K562 (cell line): ENCODE measurements at regions not wholly inside any gene's neighbourhood (a gene's known extent, or its start where the extent isn't known, plus 50 kb on each side); places are given as distances from the start of the nearest gene placed in this dataset.

Source experiments
- ATAC-seq: fragments of 200-7000 bp; cut with Tn5 transposase; 3 replicates; pipeline ENCODE4 v1.9.1; 2020; ENCODE audit warnings: moderate library complexity
- BruUV-seq: library from RNA; stranded (reverse); fragments of 400-500 nt; replicated peaks from 2 replicates; lab custom pipeline; 2021; lab: Mats Ljungman, UMichigan
- CTCF ChIA-PET: fragments of 300-600 bp; formaldehyde crosslinking; extraction: SDS; loops from one replicate; lab custom pipeline; 2021; ENCODE audit warnings: low intra/inter-chr PET ratio; lab: Yijun Ruan, JAX
- POLR2A ChIA-PET: fragments of 300-600, 350-650 bp; sonication (Branson Sonifier 250); formaldehyde crosslinking; extraction: SDS; loops from one replicate; lab custom pipeline; 2021; ENCODE audit warnings: antibody characterized with exemption, inconsistent platforms; lab: Yijun Ruan, JAX
- DNase-seq, 4 experiments: peaks; one replicate each; pipeline versions ENCODE4 v3.0.0 to v3.0.0-alpha.2; 2011 to 2018; ENCODE audit warnings: low spot score in 3 of 4, mixed read lengths in 3 of 4; ENCODE audit errors: extremely low read depth in 1 of 4
- FAIRE-seq: peaks from 2 replicates; lab custom pipeline; 2011; peaks lifted over from hg19 to GRCh38; lab: Jason Lieb, UNC
- H2AFZ ChIP-seq: 2 replicates; pipeline ENCODE4 v1.6.0; 2011; ENCODE audit warnings: low read depth, low read length, control low read depth, inconsistent platforms
- H3K27ac ChIP-seq: fragments of 200-600 bp; 3 replicates; pipeline ENCODE4 v1.8.0; 2011; ENCODE audit warnings: low read depth, mild to moderate bottlenecking, control low read depth, inconsistent platforms, low read length, moderate library complexity, mixed read lengths; ENCODE audit errors: extremely low read depth
- H3K27me3 ChIP-seq, 2 experiments: fragments of 300-600 bp in 1 of 2; 2 replicates in 1 of 2; 3 replicates in 1 of 2; pipeline versions ENCODE4 v1.6.0 to v1.8.0; 2011; ENCODE audit warnings: inconsistent platforms in 2 of 2, low read length in 2 of 2, mild to moderate bottlenecking in 1 of 2, mixed read lengths in 1 of 2, moderate library complexity in 1 of 2; ENCODE audit not compliant: control insufficient read depth in 2 of 2, insufficient read depth in 2 of 2
- H3K36me3 ChIP-seq: fragments of 300-600 bp; 3 replicates; pipeline ENCODE4 v1.8.0; 2011; ENCODE audit warnings: mild to moderate bottlenecking, low read length, inconsistent platforms; ENCODE audit not compliant: control insufficient read depth, insufficient read depth
- H3K4me1 ChIP-seq, 2 experiments: fragments of 200-600 bp in 1 of 2; replicated peaks in 1 of 2; 2 replicates in 1 of 2; 3 replicates in 1 of 2; pipeline versions ENCODE4 v1.5.1 to v1.8.0; 2011; ENCODE audit warnings: inconsistent platforms in 2 of 2, low read length in 2 of 2, mild to moderate bottlenecking in 1 of 2, mixed read lengths in 1 of 2, moderate library complexity in 1 of 2; ENCODE audit not compliant: control insufficient read depth in 2 of 2, insufficient read depth in 2 of 2
- H3K4me2 ChIP-seq: 2 replicates; pipeline ENCODE4 v1.6.1; 2011; ENCODE audit warnings: low read length, control low read depth, inconsistent platforms, mixed read lengths; ENCODE audit not compliant: insufficient read depth
- H3K4me3 ChIP-seq: fragments of 200-600 bp; sonication (generic), shearing (Covaris generic); 2 replicates; pipeline ENCODE4 v1.5.1; 2016; ENCODE audit warnings: control low read depth, inconsistent platforms
- H3K79me2 ChIP-seq: fragments of 200-600 bp; 3 replicates; pipeline ENCODE4 v1.8.0; 2011; ENCODE audit warnings: low read length, inconsistent platforms; ENCODE audit not compliant: control insufficient read depth, insufficient read depth
- H3K9ac ChIP-seq, 2 experiments: 2 replicates each; pipeline versions ENCODE4 v1.6.0 to v1.6.1; 2011; ENCODE audit warnings: low read depth in 2 of 2, low read length in 2 of 2, control low read depth in 1 of 2, inconsistent platforms in 1 of 2, mild to moderate bottlenecking in 1 of 2, mixed read lengths in 1 of 2; ENCODE audit not compliant: insufficient read depth in 1 of 2
- H3K9me1 ChIP-seq: one replicate; pipeline ENCODE4 v1.6.0; 2011; ENCODE audit warnings: inconsistent platforms, mild to moderate bottlenecking, low read length, moderate library complexity; ENCODE audit not compliant: control insufficient read depth, insufficient read depth
- H3K9me3 ChIP-seq: replicated peaks from 2 replicates; pipeline ENCODE4 v1.5.1; 2011; ENCODE audit warnings: low read depth, low read length, inconsistent platforms; ENCODE audit not compliant: control insufficient read depth, insufficient read depth
- H4K20me1 ChIP-seq: replicated peaks from 2 replicates; pipeline ENCODE4 v1.6.1; 2011; ENCODE audit warnings: low read length, inconsistent platforms, mixed read lengths; ENCODE audit not compliant: control insufficient read depth, insufficient read depth
- MAFG ChIP-seq: fragments of 450-650 bp; conservative IDR thresholded peaks from 2 replicates; pipeline ENCODE4 v1.6.1; 2016; ENCODE audit warnings: missing genetic modification characterization, missing compliant biosample characterization
- NFE2 ChIP-seq: IDR thresholded peaks from 2 replicates; pipeline ENCODE4 v1.6.1; 2014; ENCODE audit warnings: antibody characterized with exemption, low read depth
- SLC30A9 ChIP-seq: fragments of 250-450 bp; sonication (Bioruptor Pico); IDR thresholded peaks from 2 replicates; pipeline ENCODE4 v1.8.0; 2022; ENCODE audit warnings: mild to moderate bottlenecking, moderate library complexity
- SRSF9 ChIP-seq: fragments of 200-400 bp; formaldehyde crosslinking; IDR thresholded peaks from 2 replicates; pipeline ENCODE4 v1.6.1; 2017; ENCODE audit warnings: low read depth, low read length, borderline replicate concordance
- ZNF224 ChIP-seq: sonication (generic); formaldehyde crosslinking; IDR thresholded peaks from 2 replicates; pipeline ENCODE4 v1.8.0; 2022; ENCODE audit warnings: mild to moderate bottlenecking, missing genetic modification reagents
- ZNF3 ChIP-seq: fragments of 250-450 bp; sonication (Bioruptor Pico); IDR thresholded peaks from 2 replicates; pipeline ENCODE4 v1.5.0; 2021; ENCODE audit warnings: mild to moderate bottlenecking, moderate library complexity
- WGBS: fragments of 100-300 bp; shearing (Covaris generic); methylation state at CpG from one replicate; pipeline ENCODE4 v1.1.6; 2016; ENCODE audit warnings: low coverage, mixed read lengths; ENCODE audit not compliant: insufficient coverage; ENCODE audit errors: missing lambda C conversion rate; 5-methylcytosine and 5-hydroxymethylcytosine counted together
- in situ Hi-C: fragments of 300-500 bp; cut with MboI; formaldehyde crosslinking; loops from 4 replicates; pipeline ENCODE4 v1.15.0; 2018; ENCODE audit warnings: inconsistent platforms, mixed read lengths
- intact Hi-C: fragments of 100-400 bp; cut with micrococcal nuclease; formaldehyde crosslinking; loops from 2 replicates; pipeline ENCODE4 v1.14.2; 2022

DNA sequence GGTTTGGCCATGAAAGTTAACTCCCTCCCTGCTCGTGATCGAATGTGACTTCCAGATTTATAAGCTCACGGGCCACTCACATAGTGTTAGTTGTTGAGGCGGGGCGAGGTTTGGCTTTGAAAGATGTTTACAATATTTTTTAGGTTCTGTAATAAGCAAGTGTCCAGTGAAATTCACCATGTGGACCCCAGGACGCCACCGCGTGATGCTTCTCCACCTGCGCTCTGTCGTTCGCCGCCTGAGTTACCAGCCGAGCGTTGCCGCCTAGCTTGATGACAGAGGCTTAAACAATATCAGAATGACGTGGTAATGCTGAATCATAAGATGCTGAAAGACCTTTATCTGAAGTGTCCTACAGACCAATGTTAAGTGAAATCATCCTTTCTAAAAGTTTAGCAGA, 241.0 kb downstream of the MYLK4 start:
- no TSS peak for BruUV-seq
- ATAC-seq (no peak), FAIRE-seq (no peak), DNase-seq (no peak)
- H3K9me3 ChIP-seq = no peaks in the 10 kb centered on the region
- no peak for TF ChIP-seq ZNF224 (CRISPR knock-in tag)
- TF ChIP-seq NFE2 = 0 out of 2 replicates have a peak, but pooled peaks have one; percentile 9
- no peak overlapping the region for H3K4me2 ChIP-seq
- no peak overlapping the region for H2AFZ ChIP-seq
- no peaks in the 10 kb centered on the region for H3K36me3 ChIP-seq
- H3K9me1 ChIP-seq = no peaks in the 10 kb centered on the region
- WGBS = 8% methylated on average over 16 of the region's 16 CpGs
- H3K9ac ChIP-seq = no peak overlapping the region
- in situ Hi-C loops (no loop called here), intact Hi-C loops (loop anchor here (5.0 kb wide), 1 partner anchor 123 kb away; no protein-coding TSS in a partner anchor)
- H3K27me3 ChIP-seq = peaks cover 35 to 38% of the 10 kb centered on the region in 2 experiments
- H3K27ac ChIP-seq = no peak overlapping the region
- H3K4me1 ChIP-seq = no peaks in the 10 kb centered on the region
- POLR2A ChIA-PET = interaction anchor here (1.1 kb wide), 1 partner anchor 9 kb away, joined by 4 read pairs; no protein-coding TSS in a partner anchor
- H4K20me1 ChIP-seq = 0 out of 2 replicates have a peak, but pooled peaks cover 2% of the 10 kb centered on the region
- CTCF ChIA-PET = no interaction called here
- no peaks in the 10 kb centered on the region for H3K79me2 ChIP-seq
- no peak overlapping the region for H3K4me3 ChIP-seq

DNA sequence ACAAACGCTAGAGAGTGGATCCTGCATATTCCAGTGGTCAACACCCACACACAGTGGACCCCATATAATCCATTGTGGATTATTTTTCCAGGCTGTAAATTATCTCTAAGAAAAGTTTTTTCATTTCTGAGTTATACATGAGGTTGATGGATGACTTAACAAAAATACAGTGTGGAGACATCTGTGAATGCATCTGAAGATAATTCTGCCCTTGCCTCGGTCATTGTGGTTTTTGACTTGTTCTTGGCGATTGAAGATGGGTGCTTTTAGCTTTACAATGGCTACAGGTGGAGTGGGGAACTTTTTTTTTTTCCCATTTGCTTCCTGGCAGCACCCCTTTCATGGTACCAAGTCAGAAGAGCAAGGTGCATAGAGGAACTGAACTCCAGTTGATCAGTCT, 242.7 kb downstream of the MYLK4 start:
- CTCF ChIA-PET = no interaction called here
- H2AFZ ChIP-seq = no peak overlapping the region
- FAIRE-seq (no peak), ATAC-seq (no peak), DNase-seq (no peak)
- no peak overlapping the region for H3K4me3 ChIP-seq
- peaks cover 26 to 30% of the 10 kb centered on the region in 2 experiments for H3K27me3 ChIP-seq
- no peak overlapping the region for H3K9ac ChIP-seq
- no peaks in the 10 kb centered on the region for H3K4me1 ChIP-seq
- H3K79me2 ChIP-seq = no peaks in the 10 kb centered on the region
- in situ Hi-C loops (no loop called here), intact Hi-C loops (loop anchor here (5.0 kb wide), 1 partner anchor 124 kb away; no protein-coding TSS in a partner anchor)
- H4K20me1 ChIP-seq = no peaks in the 10 kb centered on the region
- H3K27ac ChIP-seq = no peak overlapping the region
- 2% methylated on average over 3 of the region's 3 CpGs for WGBS
- H3K36me3 ChIP-seq = no peaks in the 10 kb centered on the region
- POLR2A ChIA-PET = interaction anchor here (0.6 to 0.8 kb wide), 3 partner anchors 17 to 35 kb away, joined by 3 to 4 read pairs (median 3); no protein-coding TSS in a partner anchor
- no TSS peak for BruUV-seq
- H3K9me1 ChIP-seq = no peaks in the 10 kb centered on the region
- no peak overlapping the region for H3K4me2 ChIP-seq
- H3K9me3 ChIP-seq = no peaks in the 10 kb centered on the region
- TF ChIP-seq SLC30A9 (CRISPR knock-in tag) (no peak), MAFG (tag) (peak; percentile 46; the same call in 1 of the 2 replicates), SRSF9 (no peak), ZNF3 (CRISPR knock-in tag) (no peak)
